ENCODE measurements at regions not wholly inside any gene's neighbourhood (a gene's known extent, or its start where the extent isn't known, plus 50 kb on each side); places are given as distances from the start of the nearest gene placed in this dataset.

GRCh38 chr11:122423273-122423672 lies 232.2 kb upstream of the UBASH3B start:
- WGBS, 2 experiments (ENCODE audit: extremely low coverage in 1 of 2, insufficient coverage in 1 of 2, insufficient read length in 1 of 2, insufficient replicate concordance in 2 of 2, low coverage in 1 of 2, low lambda C conversion rate in 2 of 2, missing lambda C conversion rate in 1 of 2): 100% methylated on average over 1 of the region's 1 CpG; no CpG with 5 or more reads in 1 of the 2 experiments
- H3K14ac ChIP-seq (ENCODE audit: insufficient read length): no peak overlapping the region
- CTCF ChIA-PET (ENCODE audit: partially characterized antibody): interaction anchor here (0.7 to 1.5 kb wide), 2 partner anchors 10 to 331 kb away, joined by 3 to 4 read pairs; no protein-coding TSS in a partner anchor
- H2BK5ac ChIP-seq (ENCODE audit: low read depth, low read length): no peak overlapping the region
- H3K23me2 ChIP-seq (ENCODE audit: low read depth, low read length): no peaks in the 10 kb centered on the region; the same call in 1 of the 2 replicates
- H4K20me1 ChIP-seq (replicated peaks in 1 of 2; ENCODE audit: control insufficient read depth in 1 of 2, insufficient read depth in 2 of 2, low read length in 2 of 2): no peaks in the 10 kb centered on the region
- H3K79me2 ChIP-seq (ENCODE audit: control insufficient read depth in 1 of 2, insufficient read depth in 2 of 2, low read length in 2 of 2): no peaks in the 10 kb centered on the region
- no peaks in the 10 kb centered on the region for H3K79me1 ChIP-seq (ENCODE audit: low read depth, low read length)
- no peak for TF ChIP-seq NANOG (IDR thresholded peaks at IDR 0.05; ENCODE audit: insufficient read depth, low read depth, low read length, poor library complexity, severe bottlenecking)
- no peak for TF ChIP-seq YY1 (IDR thresholded peaks at IDR 0.05; ENCODE audit: low read depth, low read length)
- no peak for TF ChIP-seq PHF8 (conservative IDR thresholded peaks at IDR 0.05; ENCODE audit: low read depth, low read length)
- no peak for TF ChIP-seq SUZ12 (IDR thresholded peaks at IDR 0.05; ENCODE audit: low read length)
- no peak for TF ChIP-seq TAF7 (optimal IDR thresholded peaks at IDR 0.05; ENCODE audit: borderline replicate concordance, low read depth, low read length)
- TF ChIP-seq CTBP2 (IDR thresholded peaks at IDR 0.05; ENCODE audit: borderline replicate concordance, insufficient read depth, insufficient read length, low read length): no peak
- no peak for TF ChIP-seq GTF2F1 (IDR thresholded peaks at IDR 0.05; ENCODE audit: borderline replicate concordance, low read depth, low read length)
- TF ChIP-seq FOSL1 (IDR thresholded peaks at IDR 0.05; ENCODE audit: insufficient read depth, low read depth, low read length): no peak
- TF ChIP-seq USF2 (IDR thresholded peaks at IDR 0.05; ENCODE audit: low read length): no peak
- no peak overlapping the region for H3K4ac ChIP-seq (replicated peaks; ENCODE audit: insufficient read length, low read depth, low read length)
- no peak overlapping the region for H3K27ac ChIP-seq (ENCODE audit: low read depth, low read length)
- peaks cover 0 to 9% (median 0%) of the 10 kb centered on the region in 4 experiments; a peak in 2 of 7 replicates for H3K4me1 ChIP-seq (replicated peaks in 1 of 4; ENCODE audit: control insufficient read depth in 3 of 4, insufficient read depth in 4 of 4, low read length in 3 of 4)
- H2BK20ac ChIP-seq (ENCODE audit: low read length): no peak overlapping the region
- H4K8ac ChIP-seq (ENCODE audit: extremely low read depth, insufficient read depth, low read length): no peak overlapping the region
- peaks cover 0 to 1% (median 0%) of the 10 kb centered on the region in 4 experiments; a peak in 1 of 7 replicates for H3K27me3 ChIP-seq (replicated peaks in 1 of 4; ENCODE audit: control insufficient read depth in 3 of 4, extremely low read depth in 1 of 4, insufficient read depth in 3 of 4, low read length in 3 of 4)
- POLR2A ChIA-PET (ENCODE audit: partially characterized antibody): interaction anchor here (2.2 kb wide), 1 partner anchor 17 kb away, joined by 6 read pairs; no protein-coding TSS in a partner anchor
- no peak overlapping the region for H2AK5ac ChIP-seq (ENCODE audit: low read depth, low read length)
- H3K18ac ChIP-seq (ENCODE audit: extremely low read depth, low read length): no peak overlapping the region
- H3K9me3 ChIP-seq (ENCODE audit: insufficient read depth in 2 of 2, low read depth in 1 of 2, low read length in 1 of 2): no peaks in the 10 kb centered on the region
- no peak overlapping the region for H2AFZ ChIP-seq (ENCODE audit: low read length)
- H3K4me2 ChIP-seq (ENCODE audit: insufficient read depth in 1 of 2, low read depth in 2 of 2, low read length in 2 of 2): no peak overlapping the region
- no peak for FAIRE-seq
- H2BK15ac ChIP-seq (ENCODE audit: low read length): no peak overlapping the region
- H3K56ac ChIP-seq (replicated peaks; ENCODE audit: insufficient read length, low read depth, low read length): no peak overlapping the region
- H3K4me3 ChIP-seq (ENCODE audit: extremely low read depth in 1 of 4, insufficient read depth in 2 of 4, low read depth in 3 of 4, low read length in 4 of 4): no peak overlapping the region
- no peaks in the 10 kb centered on the region for H3K36me3 ChIP-seq (ENCODE audit: control insufficient read depth in 2 of 4, insufficient read depth in 4 of 4, low read length in 3 of 4)
- no peak overlapping the region for H2BK12ac ChIP-seq (ENCODE audit: low read depth, low read length)
- H3K9ac ChIP-seq (replicated peaks in 1 of 4; ENCODE audit: extremely low read depth in 1 of 4, low read depth in 3 of 4, low read length in 3 of 4): no peak overlapping the region
- H4K91ac ChIP-seq (replicated peaks; ENCODE audit: insufficient read length, low read length): no peak overlapping the region
- DNase-seq (ENCODE audit: low read depth in 1 of 2, low spot score in 2 of 2): no peak
- no peak overlapping the region for H2BK120ac ChIP-seq (replicated peaks; ENCODE audit: low read depth, low read length)
- no peak overlapping the region for H3K23ac ChIP-seq (ENCODE audit: insufficient read length)
- H4K5ac ChIP-seq (ENCODE audit: insufficient read length, low read depth, low read length): no peak overlapping the region

All from H1 (cell line).